GM18505 (cell line): ENCODE measurements at regions not wholly inside any gene's neighbourhood (a gene's known extent, or its start where the extent isn't known, plus 50 kb on each side); places are given as distances from the start of the nearest gene placed in this dataset.

Experiments
- ATAC-seq: cut with Tn5 transposase; IDR thresholded peaks from one replicate; pipeline ENCODE4 v1.9.1; 2021; ENCODE audit not compliant: unreplicated experiment
- POLR2A ChIP-seq: IDR thresholded peaks from 4 replicates; pipeline ENCODE4 v1.6.1; 2011; ENCODE audit warnings: borderline replicate concordance; ENCODE audit not compliant: insufficient read depth, insufficient read length; ENCODE audit errors: extremely low read depth

GRCh38 chr1:239913141-239913585 lies 178.5 kb upstream of the FMN2 start:
- no peak for TF ChIP-seq POLR2A
- ATAC-seq: no peak

- TF ChIP-seq POLR2A: no peak
- ATAC-seq: no peak
Measured at GRCh38 chr1:239914751-239915231, 176.9 kb upstream of the FMN2 start.

- ATAC-seq: no peak
- no peak for TF ChIP-seq POLR2A
Measured at GRCh38 chr1:239918634-239919033, 173.0 kb upstream of the FMN2 start.

- no peak for TF ChIP-seq POLR2A
- no peak for ATAC-seq
Measured at GRCh38 chr1:239920214-239920613, 171.5 kb upstream of the FMN2 start.

- no peak for ATAC-seq
Measured at GRCh38 chr1:239922778-239923522, 168.7 kb upstream of the FMN2 start.

GRCh38 chr1:239924741-239925350 lies 166.8 kb upstream of the FMN2 start:
- no peak for TF ChIP-seq POLR2A
- ATAC-seq: no peak

More at GRCh38 chr1:239922778-239923522, 168.7 kb upstream of the FMN2 start:
- no peak for TF ChIP-seq POLR2A

GRCh38 chr1:239926184-239926583 lies 165.5 kb upstream of the FMN2 start:
- TF ChIP-seq POLR2A: no peak
- ATAC-seq: no peak

GRCh38 chr1:239929317-239929716 lies 162.4 kb upstream of the FMN2 start:
- ATAC-seq: no peak
- no peak for TF ChIP-seq POLR2A

- no peak for TF ChIP-seq POLR2A
- ATAC-seq: no peak
Measured at GRCh38 chr1:239930686-239931262, 160.9 kb upstream of the FMN2 start.

GRCh38 chr1:239931341-239931740 lies 160.3 kb upstream of the FMN2 start:
- TF ChIP-seq POLR2A: no peak
- ATAC-seq: no peak

- ATAC-seq: no peak
- TF ChIP-seq POLR2A: no peak
Measured at GRCh38 chr1:239939602-239940001, 152.1 kb upstream of the FMN2 start.

- no peak for ATAC-seq
- no peak for TF ChIP-seq POLR2A
Measured at GRCh38 chr1:239943761-239944160, 147.9 kb upstream of the FMN2 start.

- ATAC-seq: no peak
- TF ChIP-seq POLR2A: no peak
Measured at GRCh38 chr1:239944666-239945065, 147.0 kb upstream of the FMN2 start.

- TF ChIP-seq POLR2A: no peak
- no peak for ATAC-seq
Measured at GRCh38 chr1:239947801-239948200, 143.9 kb upstream of the FMN2 start.
